RWPE1 (cell line): ENCODE measurements at regions not wholly inside any gene's neighbourhood (a gene's known extent, or its start where the extent isn't known, plus 50 kb on each side); places are given as distances from the start of the nearest gene placed in this dataset.
A peak's percentile ranks its signal among the peaks of the same experiment; 100 is the strongest.

Source experiments
- CTCF ChIA-PET: fragments of 350-600 bp; sonication (Branson Sonifier 250); formaldehyde crosslinking; extraction: SDS; loops from one replicate; lab custom pipeline; 2021; lab: Yijun Ruan, JAX
- POLR2A ChIA-PET: fragments of 400-600 bp; formaldehyde crosslinking; extraction: SDS; loops from one replicate; lab custom pipeline; 2020; ENCODE audit warnings: antibody characterized with exemption; ENCODE audit not compliant: low non-redundant PET; lab: Yijun Ruan, JAX
- DNase-seq: peaks from one replicate; pipeline ENCODE4 v3.0.0; 2012; ENCODE audit warnings: low spot score
- H3K27ac ChIP-seq: fragments of 450-650 bp; 2 replicates; pipeline ENCODE4 v1.5.1; 2017
- TF ChIP-seq, protein P1 (sequence below): fragments of 450-650 bp; conservative IDR thresholded peaks from 2 replicates; pipeline ENCODE4 v1.5.1; 2017; ENCODE audit warnings: low read depth, mild to moderate bottlenecking

DNA sequence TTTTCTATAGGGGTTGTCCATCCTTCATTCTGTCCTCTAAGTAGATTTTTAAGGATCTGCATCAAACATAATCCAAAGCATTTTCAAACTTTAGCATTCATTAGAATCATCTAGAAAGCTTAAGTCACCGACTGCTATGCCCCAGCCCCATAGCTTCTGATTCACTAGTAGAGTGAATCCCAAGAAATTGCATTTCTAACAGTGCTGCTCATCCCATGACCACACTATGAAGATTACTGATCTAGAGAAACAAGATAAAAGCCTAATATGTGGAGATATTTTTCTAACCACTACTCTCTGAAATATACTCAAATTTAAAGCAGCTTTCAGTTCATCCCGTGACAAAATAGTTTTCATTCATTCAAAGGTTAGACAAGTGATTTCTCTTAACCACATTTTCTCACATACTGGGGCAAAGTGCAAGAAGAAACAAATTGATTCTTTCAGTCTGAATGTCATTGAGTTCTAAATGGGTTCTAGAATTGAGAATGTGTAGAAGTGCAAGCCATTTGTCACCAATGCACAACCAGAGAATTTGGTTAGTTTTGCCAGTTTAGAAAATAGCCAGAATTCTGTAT lies 286.9 kb upstream of the CD180 start:
- ChIA-PET POLR2A (no interaction called here), CTCF (no interaction called here)
- DNase-seq: no peak
- H3K27ac ChIP-seq: no peak overlapping the region
- TF ChIP-seq, protein P1, sequence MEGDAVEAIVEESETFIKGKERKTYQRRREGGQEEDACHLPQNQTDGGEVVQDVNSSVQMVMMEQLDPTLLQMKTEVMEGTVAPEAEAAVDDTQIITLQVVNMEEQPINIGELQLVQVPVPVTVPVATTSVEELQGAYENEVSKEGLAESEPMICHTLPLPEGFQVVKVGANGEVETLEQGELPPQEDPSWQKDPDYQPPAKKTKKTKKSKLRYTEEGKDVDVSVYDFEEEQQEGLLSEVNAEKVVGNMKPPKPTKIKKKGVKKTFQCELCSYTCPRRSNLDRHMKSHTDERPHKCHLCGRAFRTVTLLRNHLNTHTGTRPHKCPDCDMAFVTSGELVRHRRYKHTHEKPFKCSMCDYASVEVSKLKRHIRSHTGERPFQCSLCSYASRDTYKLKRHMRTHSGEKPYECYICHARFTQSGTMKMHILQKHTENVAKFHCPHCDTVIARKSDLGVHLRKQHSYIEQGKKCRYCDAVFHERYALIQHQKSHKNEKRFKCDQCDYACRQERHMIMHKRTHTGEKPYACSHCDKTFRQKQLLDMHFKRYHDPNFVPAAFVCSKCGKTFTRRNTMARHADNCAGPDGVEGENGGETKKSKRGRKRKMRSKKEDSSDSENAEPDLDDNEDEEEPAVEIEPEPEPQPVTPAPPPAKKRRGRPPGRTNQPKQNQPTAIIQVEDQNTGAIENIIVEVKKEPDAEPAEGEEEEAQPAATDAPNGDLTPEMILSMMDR: no peak

DNA sequence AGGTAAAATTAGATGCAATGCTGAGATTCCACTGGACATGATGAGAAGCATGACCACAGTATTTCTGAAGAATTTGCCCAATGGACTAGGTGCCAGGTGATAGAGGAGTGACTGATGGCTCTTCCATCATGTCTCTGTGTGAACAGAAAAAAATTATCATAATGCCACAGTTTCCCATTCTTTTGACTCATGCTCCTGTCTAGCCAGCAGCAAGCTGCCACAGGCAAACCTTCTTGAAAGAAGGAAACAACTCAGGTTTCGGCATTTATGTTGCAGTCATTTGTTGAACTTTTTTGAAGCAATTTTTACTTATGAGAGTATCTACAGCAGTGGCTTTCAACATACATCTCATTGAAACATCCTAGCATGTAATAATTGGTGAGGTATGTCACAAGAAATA lies 284.8 kb upstream of the CD180 start:
- CTCF ChIA-PET: interaction anchor here (0.6 kb wide), 1 partner anchor 799 kb away, joined by 8 read pairs; no protein-coding TSS in a partner anchor
- no peak for DNase-seq
- TF ChIP-seq, protein P1: no peak
- H3K27ac ChIP-seq: no peak overlapping the region
- POLR2A ChIA-PET: no interaction called here

GRCh38 chr5:67478337-67478736 lies 281.7 kb upstream of the CD180 start:
- DNase-seq: no peak
- H3K27ac ChIP-seq: no peak overlapping the region
- CTCF ChIA-PET: no interaction called here
- POLR2A ChIA-PET: no interaction called here
- TF ChIP-seq, protein P1: no peak

DNA sequence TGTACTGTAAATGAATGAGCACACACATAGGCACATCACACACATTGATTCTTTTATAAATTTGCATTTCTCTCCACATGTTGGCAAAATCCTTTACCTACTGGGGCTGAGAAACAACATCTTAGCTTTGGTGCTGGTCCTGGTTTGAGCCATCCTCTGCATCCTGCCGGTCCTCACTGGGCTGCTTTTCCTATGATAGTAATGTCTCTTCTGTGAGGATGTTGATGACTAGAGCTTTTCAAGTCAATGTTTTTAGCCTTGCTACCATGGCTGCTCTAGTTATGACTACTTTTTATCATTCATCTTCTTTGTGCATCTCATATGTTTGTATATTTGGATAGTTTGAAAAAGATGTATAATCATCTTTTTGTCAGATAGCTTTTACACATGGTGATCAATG lies 280.4 kb upstream of the CD180 start:
- H3K27ac ChIP-seq: no peak overlapping the region
- POLR2A ChIA-PET: no interaction called here
- TF ChIP-seq, protein P1: no peak
- CTCF ChIA-PET: interaction anchor here (0.6 kb wide), 1 partner anchor 174 kb away, joined by 3 read pairs; no protein-coding TSS in a partner anchor
- no peak for DNase-seq

DNA sequence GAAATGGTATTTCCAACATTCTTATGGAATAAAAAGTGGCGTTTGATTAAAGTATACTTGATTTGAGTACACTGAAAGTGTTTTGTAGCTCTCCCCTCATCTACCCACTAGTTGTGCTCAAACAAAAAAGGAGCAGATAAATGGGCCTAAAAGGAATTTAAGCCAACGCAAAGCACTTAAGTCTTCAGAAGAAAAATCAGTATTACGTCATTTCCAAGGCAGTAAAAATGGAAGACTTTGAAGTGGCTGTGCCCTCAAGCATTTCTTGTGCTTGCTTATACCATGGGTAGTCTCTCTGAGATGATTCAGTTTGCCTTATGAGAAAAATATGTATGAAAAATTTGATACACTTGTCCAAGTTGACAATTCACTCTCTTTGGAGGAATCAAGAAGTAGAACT lies 279.9 kb upstream of the CD180 start:
- no peak overlapping the region for H3K27ac ChIP-seq
- CTCF ChIA-PET: interaction anchor here (0.6 to 0.7 kb wide), 3 partner anchors 173 to 345 kb away, joined by 3 to 5 read pairs (median 3); no protein-coding TSS in a partner anchor
- DNase-seq: peak; percentile 44
- TF ChIP-seq, protein P1: no peak
- POLR2A ChIA-PET: no interaction called here

DNA sequence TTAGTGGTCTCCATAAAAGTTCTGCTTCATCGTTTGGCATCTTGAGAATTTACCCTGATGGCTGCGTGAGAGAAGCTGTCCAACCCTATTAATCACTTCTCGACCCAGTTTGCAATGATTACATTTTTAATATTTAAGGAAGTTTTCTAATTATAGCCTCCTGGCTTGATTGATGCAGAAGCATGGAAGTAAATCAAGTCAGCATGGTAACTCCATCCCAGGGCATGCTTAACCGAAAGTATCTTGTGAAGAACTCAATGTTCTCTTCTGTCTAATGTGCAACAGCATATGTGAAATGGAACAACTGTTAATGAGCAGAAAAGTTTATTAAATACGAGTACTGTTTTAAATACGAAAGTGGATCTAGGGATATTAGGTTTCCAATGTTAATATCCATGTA lies 278.9 kb upstream of the CD180 start:
- no peak overlapping the region for H3K27ac ChIP-seq
- DNase-seq: no peak
- TF ChIP-seq, protein P1: no peak
- ChIA-PET POLR2A (no interaction called here), CTCF (no interaction called here)
